ENCODE measurements at regions not wholly inside any gene's neighbourhood (a gene's known extent, or its start where the extent isn't known, plus 50 kb on each side); places are given as distances from the start of the nearest gene placed in this dataset.

GRCh38 chr7:114755856-114756255, 166.0 kb upstream of the MDFIC start:
- DNase-seq (ENCODE audit: low read depth in 4 of 4, low spot score in 3 of 4), result no peak

- DNase-seq (ENCODE audit: low read depth in 4 of 4, low spot score in 3 of 4), result no peak
These were observed 163.2 kb upstream of the MDFIC start for GRCh38 chr7:114758661-114759227.

DNA sequence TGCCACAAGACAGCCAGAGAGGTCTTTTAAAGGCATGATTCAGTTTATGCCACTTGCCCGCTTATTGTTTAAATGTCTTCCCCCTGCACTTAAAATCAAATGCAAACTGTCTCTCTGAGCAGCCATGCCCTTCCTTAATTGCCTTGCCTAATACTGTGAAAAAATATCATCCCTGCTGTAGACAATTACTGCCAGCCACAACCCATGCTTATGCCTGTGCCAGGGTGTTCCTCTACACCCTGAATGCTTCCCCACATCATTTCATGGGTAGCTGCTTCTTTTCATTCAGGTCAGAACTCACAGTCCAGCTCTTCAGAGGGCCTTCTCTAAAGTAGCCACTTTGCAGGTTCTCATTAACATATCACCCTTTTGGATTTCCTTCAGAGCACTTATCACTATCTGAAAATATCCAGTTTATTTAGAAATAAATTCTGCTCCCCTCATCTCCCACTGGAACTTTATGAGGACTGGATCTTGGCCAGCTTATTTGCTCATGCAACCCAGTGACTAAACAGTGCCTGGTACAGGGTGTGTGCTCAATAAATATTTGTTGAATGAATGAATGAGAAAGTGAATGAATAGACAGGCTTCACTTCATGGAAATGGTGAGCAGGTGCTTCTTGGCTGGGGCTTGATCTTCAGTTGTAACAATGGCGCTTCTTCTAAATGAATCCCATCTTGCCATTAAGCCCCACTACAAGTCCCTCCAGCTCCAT, 162.4 kb upstream of the MDFIC start:
- DNase-seq (ENCODE audit: low read depth in 4 of 4, low spot score in 3 of 4), result no peak

GRCh38 chr7:114760477-114760876, 161.4 kb upstream of the MDFIC start:
- DNase-seq (ENCODE audit: low read depth in 4 of 4, low spot score in 3 of 4), result no peak

DNA sequence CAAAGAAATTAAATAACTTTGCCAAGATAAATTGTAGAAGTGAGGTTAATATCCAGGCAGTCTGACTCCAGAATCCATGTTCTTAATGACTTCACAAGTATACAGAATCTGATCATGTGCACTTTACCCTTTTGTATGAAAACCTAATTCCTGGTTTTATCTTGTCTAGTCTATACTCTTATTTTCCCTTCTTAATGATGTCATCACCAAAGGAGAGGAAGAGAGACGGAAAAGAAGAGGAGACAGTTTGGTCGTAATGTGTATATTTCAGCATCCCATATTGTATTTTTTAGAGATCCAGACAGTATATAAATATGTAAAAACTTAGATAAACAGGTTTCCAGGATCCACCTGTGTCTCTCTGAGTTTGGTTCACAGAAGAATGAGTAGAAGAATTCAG, 159.9 kb upstream of the MDFIC start:
- no peak for DNase-seq (ENCODE audit: low read depth in 4 of 4, low spot score in 3 of 4)

- no peak for DNase-seq (ENCODE audit: low read depth in 4 of 4, low spot score in 3 of 4)
These were observed 156.4 kb upstream of the MDFIC start for GRCh38 chr7:114765331-114766040.

DNA sequence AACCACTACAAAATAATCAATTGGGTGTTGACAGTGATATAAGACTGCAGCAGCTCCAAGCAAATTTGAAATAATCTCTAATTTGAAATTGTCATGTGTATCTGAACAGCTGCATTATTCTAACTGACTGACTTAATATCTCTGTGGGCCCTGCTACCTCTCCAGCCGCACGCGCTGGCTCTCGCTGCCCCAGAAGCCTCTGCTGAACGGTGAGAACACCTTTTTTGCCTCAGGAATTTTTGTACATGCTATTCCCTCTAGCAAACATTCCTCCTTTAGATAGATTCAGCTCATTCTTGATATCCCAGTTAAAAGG, 155.9 kb upstream of the MDFIC start:
- DNase-seq (ENCODE audit: low read depth in 4 of 4, low spot score in 3 of 4), result no peak

- DNase-seq (ENCODE audit: low read depth in 4 of 4, low spot score in 3 of 4), result no peak
These were observed 144.6 kb upstream of the MDFIC start for GRCh38 chr7:114777288-114777687.

DNA sequence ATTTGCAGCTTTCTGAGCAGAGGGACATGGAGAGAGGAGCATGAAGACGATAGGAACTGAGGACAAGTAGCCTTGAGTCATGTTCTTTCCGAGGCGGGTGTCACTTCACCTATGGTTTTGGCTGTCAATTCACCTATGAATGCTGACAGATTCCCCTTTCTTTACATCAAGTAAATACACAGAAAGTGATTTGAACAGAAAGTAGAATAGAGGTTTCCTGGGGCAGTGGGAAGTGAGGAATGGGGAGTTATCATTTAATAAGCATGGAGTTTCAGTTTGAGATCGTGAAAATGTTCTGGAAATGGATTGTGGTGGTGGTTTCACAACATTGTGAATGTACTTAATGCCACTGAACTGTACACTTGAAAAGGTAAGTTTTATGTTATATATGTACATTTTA, 138.4 kb upstream of the MDFIC start:
- DNase-seq (ENCODE audit: low read depth in 4 of 4, low spot score in 3 of 4), result no peak

- DNase-seq (ENCODE audit: low read depth in 4 of 4, low spot score in 3 of 4), result no peak
These were observed 137.7 kb upstream of the MDFIC start for GRCh38 chr7:114784177-114784576.

DNA sequence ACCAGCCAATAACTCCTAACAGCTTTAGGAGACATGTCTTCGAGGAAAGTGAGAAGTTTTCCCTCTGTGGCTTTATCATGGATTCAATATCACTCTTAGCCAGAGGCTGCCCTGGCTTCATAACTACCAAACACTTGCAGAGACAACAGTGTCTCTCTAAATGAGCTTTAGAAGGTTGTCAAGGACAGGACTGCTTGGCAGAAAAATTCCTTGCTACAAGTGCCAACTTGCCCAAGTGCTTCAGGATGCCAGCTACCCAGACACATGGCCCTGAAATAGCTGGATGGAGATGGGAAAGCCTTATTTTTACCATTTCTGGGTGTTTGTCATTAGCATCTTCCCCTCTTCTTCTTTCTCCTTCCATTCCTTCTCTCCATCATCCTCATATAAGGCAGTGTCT, 137.1 kb upstream of the MDFIC start:
- no peak for DNase-seq (ENCODE audit: low read depth in 4 of 4, low spot score in 3 of 4)

DNA sequence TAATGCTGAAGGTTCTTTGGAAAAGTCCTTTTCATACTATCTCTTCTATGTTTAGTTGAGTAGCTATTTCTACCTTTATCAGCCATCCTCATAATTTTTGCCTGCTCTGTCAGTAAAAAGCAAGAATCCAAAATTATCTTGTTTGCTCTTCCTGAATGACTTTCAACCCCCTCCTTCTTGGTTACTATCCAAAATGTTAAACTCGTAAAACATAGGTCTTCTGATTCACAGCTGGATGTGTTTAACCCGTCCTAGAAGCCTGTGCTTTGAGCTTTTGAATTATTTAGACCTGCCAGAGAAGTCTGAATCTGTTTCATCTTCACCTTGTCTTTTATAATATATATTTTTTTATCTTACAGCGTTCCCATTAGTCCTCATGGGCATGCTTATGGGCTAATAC, 136.4 kb upstream of the MDFIC start:
- no peak for DNase-seq (ENCODE audit: low read depth in 4 of 4, low spot score in 3 of 4)

DNA sequence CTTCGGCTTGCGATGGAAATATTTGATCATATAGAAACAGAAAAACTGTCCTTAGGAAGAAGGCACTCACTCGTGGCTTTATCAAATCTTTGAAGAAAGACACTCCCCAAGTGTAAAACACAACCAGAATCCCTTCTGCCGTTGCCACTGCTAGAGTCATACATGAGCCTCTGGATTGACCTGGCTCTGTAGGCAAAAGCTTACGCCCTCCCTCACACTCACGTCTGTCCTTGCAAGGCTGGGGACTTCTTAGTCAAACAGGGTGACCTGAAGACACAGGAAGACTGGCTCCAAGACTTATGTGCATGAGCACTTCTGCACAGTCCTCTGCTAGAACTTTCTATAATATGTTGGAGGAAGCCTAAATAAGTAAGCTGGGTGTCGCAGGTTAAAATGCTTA, 135.4 kb upstream of the MDFIC start:
- DNase-seq (ENCODE audit: low read depth in 4 of 4, low spot score in 3 of 4), result no peak

DNA sequence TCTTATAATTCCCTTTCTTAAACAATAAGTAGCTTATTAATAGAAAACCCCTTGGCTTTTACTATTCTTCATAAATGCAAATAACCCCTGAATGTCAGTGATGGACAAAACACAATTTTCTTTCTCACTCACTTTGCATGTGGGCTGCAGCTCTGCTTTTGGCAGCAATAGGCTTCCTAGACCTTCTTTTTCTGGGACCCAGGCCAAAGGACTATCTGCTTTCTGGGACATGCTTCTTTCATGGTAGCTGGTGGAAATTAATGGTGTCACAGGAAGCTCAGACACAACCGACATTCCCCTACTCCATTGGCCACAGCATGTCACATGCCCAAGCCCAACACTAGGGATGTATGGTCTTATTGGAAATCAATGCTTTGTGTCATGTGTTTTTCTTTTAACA, 134.3 kb upstream of the MDFIC start:
- DNase-seq (ENCODE audit: low read depth in 4 of 4, low spot score in 3 of 4), result no peak

DNA sequence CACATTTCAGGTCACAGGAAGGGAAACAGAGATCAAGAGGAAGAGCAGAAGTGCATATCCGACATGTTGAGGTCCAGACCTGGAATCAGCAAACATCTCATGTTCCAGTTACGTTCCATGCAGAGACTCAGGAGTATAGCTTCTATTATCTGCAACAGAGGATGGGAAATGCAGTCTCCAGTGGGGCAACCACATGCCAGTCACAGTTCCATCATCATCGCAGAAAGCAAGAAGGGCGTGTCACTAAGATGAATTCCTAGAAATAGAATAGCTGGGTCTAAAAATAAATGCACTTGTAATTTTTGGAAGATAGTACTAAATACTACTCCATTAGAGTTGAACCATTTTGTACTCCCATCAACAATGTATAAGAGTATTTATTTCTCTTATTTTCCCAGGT, 133.2 kb upstream of the MDFIC start:
- no peak for DNase-seq (ENCODE audit: low read depth in 4 of 4, low spot score in 3 of 4)

GRCh38 chr7:114789161-114789560, 132.7 kb upstream of the MDFIC start:
- no peak for DNase-seq (ENCODE audit: low read depth in 4 of 4, low spot score in 3 of 4)

- no peak for DNase-seq (ENCODE audit: low read depth in 4 of 4, low spot score in 3 of 4)
These were observed 132.0 kb upstream of the MDFIC start for GRCh38 chr7:114789871-114790311.

DNA sequence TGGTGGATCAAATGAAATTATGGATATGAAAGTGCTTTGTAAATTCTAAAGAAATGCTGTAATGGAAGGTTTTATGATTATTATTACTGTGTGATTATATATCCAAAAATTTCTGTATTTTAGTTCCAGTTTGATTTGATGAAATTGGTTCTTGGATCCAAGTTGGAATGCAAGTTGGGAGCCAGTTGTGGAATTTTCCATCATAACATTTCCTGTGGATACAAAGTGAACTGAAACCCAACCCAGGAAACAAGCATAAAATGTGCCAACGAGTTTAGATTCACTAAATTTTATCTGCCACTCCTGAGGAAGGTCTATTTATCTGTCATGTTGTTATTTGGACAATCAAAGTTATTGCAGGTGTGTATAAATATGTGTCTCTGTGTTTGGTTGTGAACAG, 131.4 kb upstream of the MDFIC start:
- DNase-seq (ENCODE audit: low read depth in 4 of 4, low spot score in 3 of 4), result no peak

DNA sequence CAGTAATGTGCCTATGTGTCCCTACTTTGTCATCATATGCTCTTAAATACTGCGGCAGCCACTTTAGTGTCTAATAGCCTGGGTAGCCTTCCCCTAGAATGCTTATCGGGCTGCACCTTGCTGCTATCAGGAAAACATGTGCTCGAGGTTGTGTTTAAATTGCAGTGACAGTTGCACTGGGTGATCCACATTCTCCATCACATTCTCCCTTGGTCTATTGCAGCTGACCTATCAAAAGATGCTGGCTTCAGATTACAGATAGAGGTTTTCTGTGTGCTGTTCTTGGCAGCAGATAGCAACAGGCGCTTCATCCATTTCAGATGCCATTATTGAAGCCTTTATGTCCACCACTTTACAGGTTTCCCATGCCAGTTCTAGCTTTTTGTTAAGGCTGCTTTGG, 130.1 kb upstream of the MDFIC start:
- DNase-seq (ENCODE audit: low read depth in 4 of 4, low spot score in 3 of 4), result no peak

- no peak for DNase-seq (ENCODE audit: low read depth in 4 of 4, low spot score in 3 of 4)
These were observed 128.6 kb upstream of the MDFIC start for GRCh38 chr7:114793155-114793845.

DNA sequence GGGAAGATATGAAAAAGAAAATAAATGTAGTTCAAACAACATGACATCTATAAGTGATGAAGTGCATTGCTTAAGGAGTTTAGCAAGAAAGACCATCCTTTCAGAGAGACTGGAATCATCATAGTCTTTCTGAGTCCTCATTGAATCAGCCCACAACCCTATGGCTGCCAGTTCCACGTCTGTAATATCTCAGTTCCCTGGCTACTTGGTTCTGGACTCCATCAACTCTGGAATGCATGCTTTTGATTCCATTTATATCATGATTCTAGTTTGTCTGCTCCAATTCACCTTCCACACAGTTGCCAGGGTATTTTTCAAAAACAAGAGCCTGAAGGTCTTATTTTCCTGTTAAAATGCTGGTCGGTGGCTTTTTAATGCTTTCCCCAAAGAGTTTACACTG, 126.4 kb upstream of the MDFIC start:
- no peak for DNase-seq (ENCODE audit: low read depth in 4 of 4, low spot score in 3 of 4)

DNA sequence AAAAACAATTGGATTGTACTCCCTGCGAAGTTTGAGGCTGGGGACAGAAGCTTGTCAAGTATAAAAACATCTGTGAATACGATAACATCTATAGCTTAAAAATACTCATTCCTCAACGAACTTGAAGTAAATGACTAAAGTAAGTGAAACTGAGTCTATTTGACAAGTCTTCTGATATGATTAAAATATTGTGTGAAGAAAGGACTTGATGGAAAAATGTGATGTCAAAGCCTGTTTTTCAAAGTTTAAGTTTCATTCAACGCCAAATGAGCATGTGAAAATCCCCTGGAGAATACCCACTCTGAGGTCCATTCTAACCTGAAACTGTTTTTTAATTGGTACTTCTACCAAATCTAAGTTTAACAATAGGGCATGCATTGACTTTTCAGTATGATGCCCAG, 122.3 kb upstream of the MDFIC start:
- no peak for DNase-seq (ENCODE audit: low read depth in 4 of 4, low spot score in 3 of 4)

Measured in left renal pelvis (tissue), 4 donors.